SK-N-SH (cell line): ENCODE measurements at regions not wholly inside any gene's neighbourhood (a gene's known extent, or its start where the extent isn't known, plus 50 kb on each side); places are given as distances from the start of the nearest gene placed in this dataset.

Experiments
- CTCF ChIA-PET: fragments of 300-600, 350-600 bp; formaldehyde crosslinking; extraction: SDS; loops from one replicate; lab custom pipeline; 2021; lab: Yijun Ruan, JAX
- POLR2A ChIA-PET: fragments of 350-600 bp; sonication (Branson Sonifier 250); formaldehyde crosslinking; extraction: SDS; loops from one replicate; lab custom pipeline; 2020; ENCODE audit warnings: antibody characterized with exemption, inconsistent platforms; lab: Yijun Ruan, JAX
- DNase-seq: peaks from one replicate; pipeline ENCODE4 v3.0.0; 2012
- H2AFZ ChIP-seq: fragments of 200-600 bp; sonication (generic); 2 replicates; pipeline ENCODE4 v1.8.1; 2016; ENCODE audit warnings: antibody characterized with exemption, mild to moderate bottlenecking, low read depth
- H3F3A ChIP-seq: fragments of 200-600 bp; sonication (generic); replicated peaks from 2 replicates; pipeline ENCODE3; 2016; ENCODE audit warnings: antibody characterized with exemption, mild to moderate bottlenecking; ENCODE audit not compliant: insufficient read depth
- H3K27ac ChIP-seq, 2 experiments: fragments of 200-500 bp in 1 of 2; fragments of 200-600 bp in 1 of 2; sonication (Bioruptor generic) in 1 of 2; sonication (generic), shearing (Covaris generic) in 1 of 2; 2 replicates each; pipeline versions ENCODE4 v1.5.1 to v1.6.1; 2014 to 2016; ENCODE audit warnings: low read depth in 2 of 2, inconsistent platforms in 1 of 2, low read length in 1 of 2, mild to moderate bottlenecking in 1 of 2, mixed read lengths in 1 of 2
- H3K27me3 ChIP-seq: fragments of 200-600 bp; sonication (generic), shearing (Covaris generic); 2 replicates; pipeline ENCODE4 v1.6.1; 2016; ENCODE audit warnings: mixed run types; ENCODE audit not compliant: insufficient read depth
- H3K36me3 ChIP-seq, 2 experiments: fragments of 200-500 bp in 1 of 2; fragments of 200-600 bp in 1 of 2; sonication (Bioruptor generic) in 1 of 2; sonication (generic) in 1 of 2; replicated peaks in 1 of 2; 2 replicates each; pipeline versions ENCODE3 to v1.5.1; 2014 to 2016; ENCODE audit warnings: low read length in 1 of 2, mild to moderate bottlenecking in 1 of 2; ENCODE audit not compliant: insufficient read depth in 2 of 2, control insufficient read depth in 1 of 2
- H3K4me1 ChIP-seq, 2 experiments: fragments of 200-500 bp in 1 of 2; fragments of 200-600 bp in 1 of 2; sonication (Bioruptor generic) in 1 of 2; sonication (generic), shearing (Covaris generic) in 1 of 2; 2 replicates each; pipeline versions ENCODE4 v1.5.1 to v1.6.1; 2014 to 2016; ENCODE audit warnings: low read depth in 1 of 2, low read length in 1 of 2, mixed run types in 1 of 2; ENCODE audit not compliant: insufficient read depth in 2 of 2, control insufficient read depth in 1 of 2
- H3K4me2 ChIP-seq: fragments of 200-600 bp; sonication (generic), shearing (Covaris generic); 2 replicates; pipeline ENCODE4 v1.6.1; 2017; ENCODE audit warnings: mixed run types
- H3K4me3 ChIP-seq, 2 experiments: fragments of 200-500 bp in 1 of 2; fragments of 200-600 bp in 1 of 2; sonication (Bioruptor generic) in 1 of 2; sonication (generic), shearing (Covaris generic) in 1 of 2; 2 replicates each; pipeline versions ENCODE4 v1.5.1 to v1.8.1; 2014 to 2016; ENCODE audit warnings: low read depth in 2 of 2, inconsistent platforms in 1 of 2, low read length in 1 of 2, mild to moderate bottlenecking in 1 of 2, mixed read lengths in 1 of 2, moderate library complexity in 1 of 2
- H3K79me2 ChIP-seq: fragments of 200-600 bp; sonication (generic); 2 replicates; pipeline ENCODE4 v1.8.1; 2017; ENCODE audit warnings: mild to moderate bottlenecking; ENCODE audit not compliant: insufficient read depth
- H3K9ac ChIP-seq: fragments of 200-600 bp; sonication (generic); 2 replicates; pipeline ENCODE4 v1.6.1; 2017; ENCODE audit warnings: mixed run types
- H3K9me2 ChIP-seq: fragments of 200-600 bp; sonication (generic); 2 replicates; pipeline ENCODE4 v1.6.1; 2017; ENCODE audit warnings: mixed run types
- H3K9me3 ChIP-seq: fragments of 200-600 bp; sonication (generic); 2 replicates; pipeline ENCODE4 v1.6.1; 2017; ENCODE audit warnings: mixed run types, mild to moderate bottlenecking, moderate library complexity
- H4K20me1 ChIP-seq: fragments of 200-600 bp; sonication (generic); 2 replicates; pipeline ENCODE4 v1.6.1; 2017; ENCODE audit warnings: mild to moderate bottlenecking, mixed run types; ENCODE audit not compliant: insufficient read depth
- CHD2 ChIP-seq: fragments of 150-350 bp; IDR thresholded peaks from 2 replicates; pipeline ENCODE4 v1.6.1; 2018; ENCODE audit warnings: low read length; ENCODE audit not compliant: partially characterized antibody
- EP300 ChIP-seq, 2 experiments: IDR thresholded peaks; 2 replicates each; pipeline versions ENCODE4 v1.4.0 to v1.6.1; 2012; ENCODE audit warnings: borderline replicate concordance in 1 of 2, low read depth in 1 of 2, low read length in 1 of 2
- EZH2phosphoT487 ChIP-seq: fragments of 200-600 bp; sonication (generic); IDR thresholded peaks from 2 replicates; pipeline ENCODE4 v1.6.1; 2017; ENCODE audit warnings: low read depth, mixed run types, mild to moderate bottlenecking, antibody characterized with exemption, moderate library complexity, borderline replicate concordance
- FOSL2 ChIP-seq: IDR thresholded peaks from 2 replicates; pipeline ENCODE4 v1.4.0; 2012; ENCODE audit warnings: low read depth, mild to moderate bottlenecking, moderate library complexity, borderline replicate concordance
- FOXM1 ChIP-seq: IDR thresholded peaks from 2 replicates; pipeline ENCODE4 v1.4.0; 2012; ENCODE audit warnings: low read depth, mild to moderate bottlenecking
- GABPA ChIP-seq: IDR thresholded peaks from 2 replicates; pipeline ENCODE4 v1.4.0; 2012; ENCODE audit warnings: low read depth, mild to moderate bottlenecking
- NFIC ChIP-seq: IDR thresholded peaks from 2 replicates; pipeline ENCODE4 v1.4.0; 2012; ENCODE audit warnings: borderline replicate concordance
- RCOR1 ChIP-seq: fragments of 150-350 bp; IDR thresholded peaks from 2 replicates; pipeline ENCODE4 v1.6.1; 2017; ENCODE audit warnings: antibody characterized with exemption, low read length
- SMC3 ChIP-seq: IDR thresholded peaks from 2 replicates; pipeline ENCODE4 v1.6.1; 2012; ENCODE audit warnings: low read depth, low read length, improper control_type of control experiment
- TEAD4 ChIP-seq: IDR thresholded peaks from 2 replicates; pipeline ENCODE4 v1.4.0; 2012; ENCODE audit warnings: mild to moderate bottlenecking, borderline replicate concordance; ENCODE audit not compliant: insufficient read depth
- YY1 ChIP-seq: IDR thresholded peaks from 2 replicates; pipeline ENCODE4 v1.4.0; 2012; ENCODE audit warnings: low read depth, mild to moderate bottlenecking
- WGBS: methylation state at CpG from one replicate; pipeline ENCODE4 v1.1.6; 2017; ENCODE audit warnings: low lambda C conversion rate; 5-methylcytosine and 5-hydroxymethylcytosine counted together
- TF ChIP-seq, protein P1 (sequence below): IDR thresholded peaks from 2 replicates; pipeline ENCODE4 v1.4.0; 2012; ENCODE audit warnings: low read depth, borderline replicate concordance
- TF ChIP-seq, protein P2 (sequence below): fragments of 150-350 bp; IDR thresholded peaks from 2 replicates; pipeline ENCODE4 v1.6.1; 2017; ENCODE audit warnings: antibody characterized with exemption, low read length, low read depth, borderline replicate concordance
- TF ChIP-seq, protein P3 (sequence below): IDR thresholded peaks from 2 replicates; pipeline ENCODE4 v1.4.0; 2012; ENCODE audit warnings: low read depth, borderline replicate concordance

DNA sequence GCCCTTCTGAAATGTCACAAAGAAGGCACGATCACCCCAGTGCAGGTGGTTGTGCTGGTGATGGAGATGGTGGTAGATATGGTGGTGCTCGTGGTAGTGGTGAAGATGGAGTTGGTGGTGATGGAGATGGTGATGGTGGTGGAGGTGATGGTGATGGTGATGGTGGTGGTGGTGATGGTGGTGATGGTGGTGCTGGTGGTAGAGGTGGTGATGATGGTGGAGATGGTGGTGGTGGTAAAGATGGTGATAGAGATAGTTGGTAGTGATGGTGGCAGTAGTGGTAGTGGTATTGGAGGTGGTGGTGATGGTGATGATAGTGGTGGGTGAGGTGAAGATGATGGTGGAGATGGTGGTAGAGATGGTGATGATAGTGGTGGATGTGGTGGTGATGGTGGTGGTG, 88.1 kb upstream of the SALL1 start:
- POLR2A ChIA-PET: no interaction called here
- Histone ChIP-seq H3K9ac (no peak overlapping the region), H3K4me3 (no peak overlapping the region), H4K20me1 (no peaks in the 10 kb centered on the region), H3K27me3 (no peaks in the 10 kb centered on the region), H3K4me2 (no peak overlapping the region), H3K36me3 (no peaks in the 10 kb centered on the region), H3K9me3 (no peaks in the 10 kb centered on the region), H3K9me2 (no peaks in the 10 kb centered on the region), H3F3A (no peaks in the 10 kb centered on the region), H3K27ac (no peak overlapping the region), H2AFZ (no peak overlapping the region), H3K4me1 (no peaks in the 10 kb centered on the region), H3K79me2 (no peaks in the 10 kb centered on the region)
- CTCF ChIA-PET: no interaction called here
- TF ChIP-seq FOXM1: no peak
- no peak for TF ChIP-seq FOSL2
- TF ChIP-seq, protein P1, sequence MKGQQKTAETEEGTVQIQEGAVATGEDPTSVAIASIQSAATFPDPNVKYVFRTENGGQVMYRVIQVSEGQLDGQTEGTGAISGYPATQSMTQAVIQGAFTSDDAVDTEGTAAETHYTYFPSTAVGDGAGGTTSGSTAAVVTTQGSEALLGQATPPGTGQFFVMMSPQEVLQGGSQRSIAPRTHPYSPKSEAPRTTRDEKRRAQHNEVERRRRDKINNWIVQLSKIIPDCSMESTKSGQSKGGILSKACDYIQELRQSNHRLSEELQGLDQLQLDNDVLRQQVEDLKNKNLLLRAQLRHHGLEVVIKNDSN: no peak
- TF ChIP-seq, protein P2, sequence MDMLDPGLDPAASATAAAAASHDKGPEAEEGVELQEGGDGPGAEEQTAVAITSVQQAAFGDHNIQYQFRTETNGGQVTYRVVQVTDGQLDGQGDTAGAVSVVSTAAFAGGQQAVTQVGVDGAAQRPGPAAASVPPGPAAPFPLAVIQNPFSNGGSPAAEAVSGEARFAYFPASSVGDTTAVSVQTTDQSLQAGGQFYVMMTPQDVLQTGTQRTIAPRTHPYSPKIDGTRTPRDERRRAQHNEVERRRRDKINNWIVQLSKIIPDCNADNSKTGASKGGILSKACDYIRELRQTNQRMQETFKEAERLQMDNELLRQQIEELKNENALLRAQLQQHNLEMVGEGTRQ: no peak
- no peak for TF ChIP-seq EZH2phosphoT487
- no peak for TF ChIP-seq GABPA
- no peak for TF ChIP-seq EP300 (IDR thresholded peaks at IDR 0.05; ENCODE audit: borderline replicate concordance in 1 of 2, low read depth in 1 of 2, low read length in 1 of 2)
- no peak for TF ChIP-seq CHD2
- TF ChIP-seq YY1: no peak
- no peak for TF ChIP-seq TEAD4
- TF ChIP-seq, protein P3, sequence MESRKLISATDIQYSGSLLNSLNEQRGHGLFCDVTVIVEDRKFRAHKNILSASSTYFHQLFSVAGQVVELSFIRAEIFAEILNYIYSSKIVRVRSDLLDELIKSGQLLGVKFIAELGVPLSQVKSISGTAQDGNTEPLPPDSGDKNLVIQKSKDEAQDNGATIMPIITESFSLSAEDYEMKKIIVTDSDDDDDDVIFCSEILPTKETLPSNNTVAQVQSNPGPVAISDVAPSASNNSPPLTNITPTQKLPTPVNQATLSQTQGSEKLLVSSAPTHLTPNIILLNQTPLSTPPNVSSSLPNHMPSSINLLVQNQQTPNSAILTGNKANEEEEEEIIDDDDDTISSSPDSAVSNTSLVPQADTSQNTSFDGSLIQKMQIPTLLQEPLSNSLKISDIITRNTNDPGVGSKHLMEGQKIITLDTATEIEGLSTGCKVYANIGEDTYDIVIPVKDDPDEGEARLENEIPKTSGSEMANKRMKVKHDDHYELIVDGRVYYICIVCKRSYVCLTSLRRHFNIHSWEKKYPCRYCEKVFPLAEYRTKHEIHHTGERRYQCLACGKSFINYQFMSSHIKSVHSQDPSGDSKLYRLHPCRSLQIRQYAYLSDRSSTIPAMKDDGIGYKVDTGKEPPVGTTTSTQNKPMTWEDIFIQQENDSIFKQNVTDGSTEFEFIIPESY: no peak
- no peak for TF ChIP-seq SMC3
- TF ChIP-seq NFIC: no peak
- WGBS: 5% methylated on average over 2 of the region's 2 CpGs
- no peak for DNase-seq

DNA sequence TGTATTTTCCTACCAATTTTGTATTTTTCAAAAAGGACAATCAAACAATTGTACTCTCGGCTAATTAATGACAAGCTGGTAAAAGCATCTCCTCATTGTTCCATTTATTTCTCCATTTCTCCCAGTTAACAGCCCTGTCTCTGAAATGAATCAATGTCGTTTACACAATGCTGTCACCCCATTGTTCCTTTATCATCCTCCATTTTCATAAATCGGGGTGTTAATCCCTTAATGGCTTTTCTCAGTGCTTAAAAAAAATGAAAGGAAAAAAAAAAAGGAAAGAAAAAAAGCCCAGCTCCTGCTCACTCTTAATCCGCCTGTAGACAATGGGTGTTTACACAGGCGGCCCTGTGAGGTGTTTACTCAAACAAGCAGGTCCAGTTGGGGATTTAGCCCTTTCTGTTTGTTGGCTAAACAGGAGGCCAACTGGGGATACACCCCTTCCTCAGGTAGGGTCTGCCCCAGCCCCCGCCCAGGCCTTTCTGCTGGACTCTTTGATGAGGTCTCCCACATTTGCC, 86.8 kb upstream of the SALL1 start:
- no peaks in the 10 kb centered on the region for H3K79me2 ChIP-seq
- H4K20me1 ChIP-seq: no peaks in the 10 kb centered on the region
- H3F3A ChIP-seq: no peaks in the 10 kb centered on the region
- H3K9me3 ChIP-seq: no peaks in the 10 kb centered on the region
- no peak for TF ChIP-seq RCOR1
- no peaks in the 10 kb centered on the region for H3K9me2 ChIP-seq
- no peak overlapping the region for H3K27ac ChIP-seq
- no peak overlapping the region for H2AFZ ChIP-seq
- no peaks in the 10 kb centered on the region for H3K36me3 ChIP-seq
- H3K4me1 ChIP-seq: no peaks in the 10 kb centered on the region
- ChIA-PET CTCF (no interaction called here), POLR2A (no interaction called here)
- WGBS: 7% methylated on average over 6 of the region's 6 CpGs
- H3K9ac ChIP-seq: no peak overlapping the region
- no peaks in the 10 kb centered on the region for H3K27me3 ChIP-seq
- H3K4me2 ChIP-seq: no peak overlapping the region
- H3K4me3 ChIP-seq: no peak overlapping the region
- DNase-seq: no peak
